ENCODE measurements at regions not wholly inside any gene's neighbourhood (a gene's known extent, or its start where the extent isn't known, plus 50 kb on each side); places are given as distances from the start of the nearest gene placed in this dataset.

GRCh38 chr1:11338284-11338924 lies 65.4 kb downstream of the UBIAD1 start:
- peaks cover 33% of the 10 kb centered on the region for H3K27me3 Mint-ChIP-seq (ENCODE audit: low read depth)
- H3K36me3 Mint-ChIP-seq (ENCODE audit: low read depth): no peaks in the 10 kb centered on the region
- H3K4me1 Mint-ChIP-seq (ENCODE audit: low read depth): peaks cover 4% of the 10 kb centered on the region
- DNase-seq (ENCODE audit: low spot score): no peak
- H3K27ac Mint-ChIP-seq: no peak overlapping the region
- no peaks in the 10 kb centered on the region for H3K9me3 Mint-ChIP-seq
- H3K4me3 Mint-ChIP-seq (ENCODE audit: low read depth): no peak overlapping the region
- intact Hi-C loops (cut with micrococcal nuclease): no loop called here

- Mint-ChIP-seq H3K27me3 (ENCODE audit: low read depth) (peaks cover 33% of the 10 kb centered on the region), H3K4me1 (ENCODE audit: low read depth) (peaks cover 4% of the 10 kb centered on the region), H3K27ac (no peak overlapping the region), H3K36me3 (ENCODE audit: low read depth) (no peaks in the 10 kb centered on the region), H3K9me3 (no peaks in the 10 kb centered on the region), H3K4me3 (ENCODE audit: low read depth) (no peak overlapping the region)
- DNase-seq (ENCODE audit: low spot score): no peak
- intact Hi-C loops (cut with micrococcal nuclease): no loop called here
Measured at GRCh38 chr1:11339346-11340232, 66.6 kb downstream of the UBIAD1 start.

- H3K4me1 Mint-ChIP-seq (ENCODE audit: low read depth): peaks cover 4% of the 10 kb centered on the region
- no peaks in the 10 kb centered on the region for H3K36me3 Mint-ChIP-seq (ENCODE audit: low read depth)
- H3K27me3 Mint-ChIP-seq (ENCODE audit: low read depth): peaks cover 33% of the 10 kb centered on the region
- intact Hi-C loops (cut with micrococcal nuclease): no loop called here
- no peak for DNase-seq (ENCODE audit: low spot score)
- no peaks in the 10 kb centered on the region for H3K9me3 Mint-ChIP-seq
- H3K27ac Mint-ChIP-seq: no peak overlapping the region
- no peak overlapping the region for H3K4me3 Mint-ChIP-seq (ENCODE audit: low read depth)
Measured at GRCh38 chr1:11340233-11340632, 67.2 kb downstream of the UBIAD1 start.

GRCh38 chr1:11341901-11342552 lies 69.0 kb downstream of the UBIAD1 start:
- intact Hi-C loops (cut with micrococcal nuclease): no loop called here
- Mint-ChIP-seq H3K4me1 (ENCODE audit: low read depth) (peaks cover 4% of the 10 kb centered on the region), H3K9me3 (no peaks in the 10 kb centered on the region), H3K36me3 (ENCODE audit: low read depth) (no peaks in the 10 kb centered on the region), H3K27ac (no peak overlapping the region), H3K4me3 (ENCODE audit: low read depth) (no peak overlapping the region), H3K27me3 (ENCODE audit: low read depth) (peaks cover 33% of the 10 kb centered on the region)
- DNase-seq (ENCODE audit: low spot score): no peak

GRCh38 chr1:11342621-11343032 lies 69.6 kb downstream of the UBIAD1 start:
- peaks cover 31% of the 10 kb centered on the region for H3K27me3 Mint-ChIP-seq (ENCODE audit: low read depth)
- intact Hi-C loops (cut with micrococcal nuclease): no loop called here
- no peaks in the 10 kb centered on the region for H3K9me3 Mint-ChIP-seq
- no peak overlapping the region for H3K4me3 Mint-ChIP-seq (ENCODE audit: low read depth)
- no peak for DNase-seq (ENCODE audit: low spot score)
- H3K4me1 Mint-ChIP-seq (ENCODE audit: low read depth): peaks cover 3% of the 10 kb centered on the region
- H3K36me3 Mint-ChIP-seq (ENCODE audit: low read depth): no peaks in the 10 kb centered on the region
- H3K27ac Mint-ChIP-seq: no peak overlapping the region

GRCh38 chr1:11345971-11346715 lies 73.1 kb downstream of the UBIAD1 start:
- Mint-ChIP-seq H3K9me3 (peaks cover 12% of the 10 kb centered on the region), H3K4me1 (ENCODE audit: low read depth) (peaks cover 2% of the 10 kb centered on the region), H3K36me3 (ENCODE audit: low read depth) (no peaks in the 10 kb centered on the region), H3K27me3 (ENCODE audit: low read depth) (peaks cover 7% of the 10 kb centered on the region), H3K4me3 (ENCODE audit: low read depth) (no peak overlapping the region), H3K27ac (no peak overlapping the region)
- intact Hi-C loops (cut with micrococcal nuclease): no loop called here
- DNase-seq (ENCODE audit: low spot score): no peak

GRCh38 chr1:11350265-11350664 lies 77.3 kb downstream of the UBIAD1 start:
- Mint-ChIP-seq H3K27me3 (ENCODE audit: low read depth) (peaks cover 4% of the 10 kb centered on the region), H3K36me3 (ENCODE audit: low read depth) (no peaks in the 10 kb centered on the region), H3K9me3 (peaks cover 15% of the 10 kb centered on the region), H3K27ac (no peak overlapping the region), H3K4me3 (ENCODE audit: low read depth) (no peak overlapping the region), H3K4me1 (ENCODE audit: low read depth) (peaks cover 2% of the 10 kb centered on the region)
- intact Hi-C loops (cut with micrococcal nuclease): no loop called here
- no peak for DNase-seq (ENCODE audit: low spot score)

- no peaks in the 10 kb centered on the region for H3K36me3 Mint-ChIP-seq (ENCODE audit: low read depth)
- no peak overlapping the region for H3K27ac Mint-ChIP-seq
- peaks cover 7% of the 10 kb centered on the region for H3K27me3 Mint-ChIP-seq (ENCODE audit: low read depth)
- DNase-seq (ENCODE audit: low spot score): no peak
- peaks cover 2% of the 10 kb centered on the region for H3K4me1 Mint-ChIP-seq (ENCODE audit: low read depth)
- intact Hi-C loops (cut with micrococcal nuclease): no loop called here
- peaks cover 15% of the 10 kb centered on the region for H3K9me3 Mint-ChIP-seq
- no peak overlapping the region for H3K4me3 Mint-ChIP-seq (ENCODE audit: low read depth)
Measured at GRCh38 chr1:11352058-11352715, 79.2 kb downstream of the UBIAD1 start.

GRCh38 chr1:11352816-11353799 lies 80.1 kb downstream of the UBIAD1 start:
- Mint-ChIP-seq H3K36me3 (ENCODE audit: low read depth) (no peaks in the 10 kb centered on the region), H3K27ac (no peak overlapping the region), H3K9me3 (peaks cover 15% of the 10 kb centered on the region), H3K4me3 (ENCODE audit: low read depth) (no peak overlapping the region), H3K4me1 (ENCODE audit: low read depth) (peaks cover 2% of the 10 kb centered on the region), H3K27me3 (ENCODE audit: low read depth) (peaks cover 7% of the 10 kb centered on the region)
- intact Hi-C loops (cut with micrococcal nuclease): no loop called here
- no peak for DNase-seq (ENCODE audit: low spot score)

- Mint-ChIP-seq H3K27ac (no peak overlapping the region), H3K9me3 (peaks cover 6% of the 10 kb centered on the region), H3K27me3 (ENCODE audit: low read depth) (peaks cover 7% of the 10 kb centered on the region), H3K4me1 (ENCODE audit: low read depth) (peaks cover 2% of the 10 kb centered on the region), H3K4me3 (ENCODE audit: low read depth) (no peak overlapping the region), H3K36me3 (ENCODE audit: low read depth) (no peaks in the 10 kb centered on the region)
- intact Hi-C loops (cut with micrococcal nuclease): no loop called here
- DNase-seq (ENCODE audit: low spot score): no peak
Measured at GRCh38 chr1:11354893-11355553, 82.0 kb downstream of the UBIAD1 start.

All from activated T-helper 2 cell treated with anti-CD3 and anti-CD28 coated beads, Interferon-gamma antibody, Interleukin-2, Interleukin-4, amounts not matched to agents 10 μg/mL and 5 μg/mL and 100 μg/mL, durations not matched to agents 14 hours and 24 hours and 36 hours (primary cell).